OCI-LY1 (cell line): ENCODE measurements at regions not wholly inside any gene's neighbourhood (a gene's known extent, or its start where the extent isn't known, plus 50 kb on each side); places are given as distances from the start of the nearest gene placed in this dataset.

Experiments used
- H2AFZ ChIP-seq: fragments of 200-600 bp; sonication (generic), shearing (Covaris generic); 2 replicates; pipeline ENCODE4 v1.6.0; 2014; ENCODE audit warnings: antibody characterized with exemption, mild to moderate bottlenecking, low read length
- H3F3A ChIP-seq: fragments of 200-600 bp; sonication (generic), shearing (Covaris generic); 2 replicates; pipeline ENCODE4 v1.6.0; 2014; ENCODE audit warnings: mild to moderate bottlenecking, antibody characterized with exemption, low read length, moderate library complexity; ENCODE audit not compliant: insufficient read depth
- H3K27ac ChIP-seq: fragments of 200-600 bp; sonication (generic); 2 replicates; pipeline ENCODE4 v1.5.1; 2014; ENCODE audit warnings: low read length, mixed run types, mild to moderate bottlenecking, low read depth; ENCODE audit not compliant: poor library complexity, severe bottlenecking
- H3K27me3 ChIP-seq: fragments of 200-600 bp; sonication (generic); 2 replicates; pipeline ENCODE4 v1.6.0; 2014; ENCODE audit warnings: antibody characterized with exemption, mild to moderate bottlenecking, low read length, moderate library complexity; ENCODE audit not compliant: insufficient read depth
- H3K36me3 ChIP-seq: fragments of 200-600 bp; sonication (generic); 2 replicates; pipeline ENCODE4 v1.6.1; 2014; ENCODE audit warnings: mild to moderate bottlenecking, antibody characterized with exemption, low read length, moderate library complexity, mixed read lengths; ENCODE audit not compliant: insufficient read depth
- H3K4me1 ChIP-seq: fragments of 200-600 bp; sonication (generic); 2 replicates; pipeline ENCODE4 v1.5.1; 2014; ENCODE audit warnings: mild to moderate bottlenecking, low read length, moderate library complexity; ENCODE audit not compliant: insufficient read depth, severe bottlenecking
- H3K4me2 ChIP-seq: fragments of 200-600 bp; sonication (generic), shearing (Covaris generic); 2 replicates; pipeline ENCODE4 v1.6.1; 2014; ENCODE audit warnings: low read length
- H3K4me3 ChIP-seq: fragments of 200-600 bp; sonication (generic); 2 replicates; pipeline ENCODE4 v1.5.1; 2014; ENCODE audit warnings: low read length, low read depth, mild to moderate bottlenecking, mixed read lengths; ENCODE audit not compliant: poor library complexity, severe bottlenecking
- H3K79me2 ChIP-seq: fragments of 200-600 bp; shearing (Covaris generic); 2 replicates; pipeline ENCODE4 v1.6.1; 2016; ENCODE audit warnings: mixed run types, low read length, mixed read lengths; ENCODE audit not compliant: insufficient read depth
- H3K9ac ChIP-seq: fragments of 200-600 bp; sonication (generic), shearing (Covaris generic); 2 replicates; pipeline ENCODE4 v1.6.1; 2014; ENCODE audit warnings: mild to moderate bottlenecking, low read length, mixed read lengths
- H3K9me2 ChIP-seq: fragments of 200-600 bp; sonication (generic), shearing (Covaris generic); 2 replicates; pipeline ENCODE4 v1.6.1; 2014; ENCODE audit warnings: low read depth, mild to moderate bottlenecking, low read length, mixed read lengths
- H3K9me3 ChIP-seq: fragments of 200-600 bp; shearing (Covaris generic); 2 replicates; pipeline ENCODE4 v1.6.1; 2014; ENCODE audit warnings: low read length, mixed read lengths
- H4K20me1 ChIP-seq: fragments of 200-600 bp; sonication (generic), shearing (Covaris generic); 2 replicates; pipeline ENCODE4 v1.6.0; 2016; ENCODE audit warnings: mild to moderate bottlenecking, low read length; ENCODE audit not compliant: insufficient read depth
- EZH2 ChIP-seq: fragments of 200-600 bp; sonication (generic), shearing (Covaris generic); IDR thresholded peaks from 2 replicates; pipeline ENCODE4 v1.8.0; 2017; ENCODE audit warnings: borderline replicate concordance, mixed run types, mild to moderate bottlenecking, antibody characterized with exemption, low read length, moderate library complexity, mixed read lengths
- TF ChIP-seq, protein P1 (sequence below): fragments of 200-600 bp; sonication (generic), shearing (Covaris generic); IDR thresholded peaks from 2 replicates; pipeline ENCODE4 v1.5.1; 2017; ENCODE audit warnings: mild to moderate bottlenecking, antibody characterized with exemption, low read length, moderate library complexity, mixed read lengths

- H3K36me3 ChIP-seq: no peaks in the 10 kb centered on the region
- no peaks in the 10 kb centered on the region for H3F3A ChIP-seq
- H3K9ac ChIP-seq: no peak overlapping the region
- H3K79me2 ChIP-seq: no peaks in the 10 kb centered on the region
- H3K27me3 ChIP-seq: no peaks in the 10 kb centered on the region
- no peak overlapping the region for H3K4me3 ChIP-seq
- TF ChIP-seq, protein P1, sequence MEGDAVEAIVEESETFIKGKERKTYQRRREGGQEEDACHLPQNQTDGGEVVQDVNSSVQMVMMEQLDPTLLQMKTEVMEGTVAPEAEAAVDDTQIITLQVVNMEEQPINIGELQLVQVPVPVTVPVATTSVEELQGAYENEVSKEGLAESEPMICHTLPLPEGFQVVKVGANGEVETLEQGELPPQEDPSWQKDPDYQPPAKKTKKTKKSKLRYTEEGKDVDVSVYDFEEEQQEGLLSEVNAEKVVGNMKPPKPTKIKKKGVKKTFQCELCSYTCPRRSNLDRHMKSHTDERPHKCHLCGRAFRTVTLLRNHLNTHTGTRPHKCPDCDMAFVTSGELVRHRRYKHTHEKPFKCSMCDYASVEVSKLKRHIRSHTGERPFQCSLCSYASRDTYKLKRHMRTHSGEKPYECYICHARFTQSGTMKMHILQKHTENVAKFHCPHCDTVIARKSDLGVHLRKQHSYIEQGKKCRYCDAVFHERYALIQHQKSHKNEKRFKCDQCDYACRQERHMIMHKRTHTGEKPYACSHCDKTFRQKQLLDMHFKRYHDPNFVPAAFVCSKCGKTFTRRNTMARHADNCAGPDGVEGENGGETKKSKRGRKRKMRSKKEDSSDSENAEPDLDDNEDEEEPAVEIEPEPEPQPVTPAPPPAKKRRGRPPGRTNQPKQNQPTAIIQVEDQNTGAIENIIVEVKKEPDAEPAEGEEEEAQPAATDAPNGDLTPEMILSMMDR: no peak
- no peak for TF ChIP-seq EZH2
- H3K9me2 ChIP-seq: no peaks in the 10 kb centered on the region
- H3K9me3 ChIP-seq: no peaks in the 10 kb centered on the region
- no peak overlapping the region for H3K27ac ChIP-seq
- no peak overlapping the region for H3K4me2 ChIP-seq
- H4K20me1 ChIP-seq: no peaks in the 10 kb centered on the region
- H2AFZ ChIP-seq: no peak overlapping the region
- H3K4me1 ChIP-seq: no peaks in the 10 kb centered on the region
These were observed 421.1 kb downstream of the PTH2R start for GRCh38 chr2:208827549-208828221.

DNA sequence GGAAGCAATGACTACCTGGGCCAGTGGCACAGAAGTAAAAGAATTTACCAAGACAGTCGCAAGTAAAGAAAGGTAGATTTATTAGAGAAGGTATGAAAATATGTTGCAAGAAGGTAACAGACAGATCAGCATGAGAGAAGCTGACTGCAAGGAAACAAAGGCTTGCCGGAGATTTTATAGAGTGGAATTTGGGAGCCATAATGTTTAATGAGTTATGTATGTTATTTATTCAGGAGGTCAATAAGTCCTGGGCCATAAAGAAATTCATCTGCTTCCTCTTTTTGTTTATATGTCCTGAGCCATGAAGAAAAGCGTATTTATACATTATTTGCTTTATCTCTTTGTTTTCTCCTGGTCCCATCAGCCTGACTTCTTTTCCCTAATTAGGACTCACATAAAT lies 423.6 kb downstream of the PTH2R start:
- Histone ChIP-seq H3F3A (no peaks in the 10 kb centered on the region), H2AFZ (no peak overlapping the region)
- no peak for TF ChIP-seq EZH2
- TF ChIP-seq, protein P1: no peak

DNA sequence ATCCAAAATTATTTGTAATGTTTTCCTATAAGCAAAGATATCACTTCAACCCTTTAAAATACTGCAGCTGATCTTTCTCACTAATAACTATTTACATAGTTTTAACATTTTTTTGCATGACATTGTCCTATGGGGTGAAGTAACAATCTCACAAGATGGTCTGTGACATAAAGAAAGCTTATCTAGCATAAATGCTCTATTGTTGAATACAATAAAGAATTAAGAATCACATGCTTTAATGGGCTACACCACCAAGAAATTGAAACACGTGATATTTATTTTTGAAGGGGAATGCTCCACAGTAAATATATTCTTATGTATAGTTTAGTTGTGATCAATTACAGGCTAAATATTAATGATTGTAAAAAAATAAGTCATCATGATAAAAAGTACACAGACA lies 441.1 kb downstream of the PTH2R start:
- Histone ChIP-seq H2AFZ (no peak overlapping the region), H3K27me3 (no peaks in the 10 kb centered on the region), H3K36me3 (no peaks in the 10 kb centered on the region), H3K4me1 (no peaks in the 10 kb centered on the region), H3F3A (no peaks in the 10 kb centered on the region), H3K79me2 (no peaks in the 10 kb centered on the region), H3K9ac (no peak overlapping the region), H4K20me1 (no peaks in the 10 kb centered on the region), H3K4me3 (no peak overlapping the region), H3K4me2 (no peak overlapping the region), H3K9me3 (no peaks in the 10 kb centered on the region), H3K27ac (no peak overlapping the region), H3K9me2 (no peaks in the 10 kb centered on the region)
- TF ChIP-seq EZH2: no peak
- TF ChIP-seq, protein P1: no peak

More for the DNA sequence above, 423.6 kb downstream of the PTH2R start:
- Histone ChIP-seq H3K4me1 (no peaks in the 10 kb centered on the region), H4K20me1 (no peaks in the 10 kb centered on the region), H3K27me3 (no peaks in the 10 kb centered on the region), H3K9me2 (no peaks in the 10 kb centered on the region), H3K79me2 (no peaks in the 10 kb centered on the region), H3K27ac (no peak overlapping the region), H3K9ac (no peak overlapping the region), H3K36me3 (no peaks in the 10 kb centered on the region), H3K4me2 (no peak overlapping the region), H3K9me3 (no peaks in the 10 kb centered on the region), H3K4me3 (no peak overlapping the region)
